ENCODE measurements at regions not wholly inside any gene's neighbourhood (a gene's known extent, or its start where the extent isn't known, plus 50 kb on each side); places are given as distances from the start of the nearest gene placed in this dataset.

DNA sequence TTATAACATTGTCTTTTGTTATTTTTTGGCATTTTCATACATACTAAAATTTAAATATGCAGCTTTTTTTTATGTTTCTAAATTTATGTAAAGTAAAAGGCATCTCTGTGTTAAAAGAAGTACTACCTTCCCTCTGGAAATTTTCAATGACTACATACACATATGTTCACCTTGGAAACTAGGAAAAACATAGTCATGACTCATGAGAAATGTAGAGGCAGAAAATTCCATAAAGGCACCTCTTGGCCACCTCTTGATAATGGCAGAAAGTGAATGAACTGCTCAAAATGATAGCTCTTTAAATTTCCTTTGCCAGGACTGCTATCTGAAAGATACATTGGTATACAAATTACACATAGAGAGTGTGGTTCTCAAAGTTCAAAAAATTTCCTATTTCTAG lies 889.1 kb upstream of the ZEB2 start:
- TF ChIP-seq, protein P1, sequence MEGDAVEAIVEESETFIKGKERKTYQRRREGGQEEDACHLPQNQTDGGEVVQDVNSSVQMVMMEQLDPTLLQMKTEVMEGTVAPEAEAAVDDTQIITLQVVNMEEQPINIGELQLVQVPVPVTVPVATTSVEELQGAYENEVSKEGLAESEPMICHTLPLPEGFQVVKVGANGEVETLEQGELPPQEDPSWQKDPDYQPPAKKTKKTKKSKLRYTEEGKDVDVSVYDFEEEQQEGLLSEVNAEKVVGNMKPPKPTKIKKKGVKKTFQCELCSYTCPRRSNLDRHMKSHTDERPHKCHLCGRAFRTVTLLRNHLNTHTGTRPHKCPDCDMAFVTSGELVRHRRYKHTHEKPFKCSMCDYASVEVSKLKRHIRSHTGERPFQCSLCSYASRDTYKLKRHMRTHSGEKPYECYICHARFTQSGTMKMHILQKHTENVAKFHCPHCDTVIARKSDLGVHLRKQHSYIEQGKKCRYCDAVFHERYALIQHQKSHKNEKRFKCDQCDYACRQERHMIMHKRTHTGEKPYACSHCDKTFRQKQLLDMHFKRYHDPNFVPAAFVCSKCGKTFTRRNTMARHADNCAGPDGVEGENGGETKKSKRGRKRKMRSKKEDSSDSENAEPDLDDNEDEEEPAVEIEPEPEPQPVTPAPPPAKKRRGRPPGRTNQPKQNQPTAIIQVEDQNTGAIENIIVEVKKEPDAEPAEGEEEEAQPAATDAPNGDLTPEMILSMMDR (conservative IDR thresholded peaks at IDR 0.05): no peak
- Histone ChIP-seq H3K14ac (ENCODE audit: insufficient read depth, low read length) (no peak overlapping the region), H3K9ac (ENCODE audit: extremely low read depth, insufficient read length, low read length) (no peak overlapping the region)

More for the DNA sequence above, 889.1 kb upstream of the ZEB2 start:
- Histone ChIP-seq H3K79me2 (ENCODE audit: insufficient read depth, low read length) (no peaks in the 10 kb centered on the region), H2BK12ac (ENCODE audit: insufficient read length, low read depth, low read length) (no peak overlapping the region), H3K23me2 (ENCODE audit: insufficient read length, low read depth, low read length, poor library complexity, severe bottlenecking) (no peaks in the 10 kb centered on the region), H3K23ac (ENCODE audit: insufficient read length, low read depth, low read length) (no peak overlapping the region), H2BK20ac (ENCODE audit: low read depth, low read length, poor library complexity, severe bottlenecking) (no peak overlapping the region), H3K4me1 (ENCODE audit: insufficient read depth, low read length) (no peaks in the 10 kb centered on the region), H3K79me1 (ENCODE audit: insufficient read depth, low read depth, low read length, poor library complexity, severe bottlenecking) (no peaks in the 10 kb centered on the region), H2AFZ (ENCODE audit: low read length) (no peak overlapping the region), H3K56ac (ENCODE audit: insufficient read length, low read depth, low read length) (no peak overlapping the region), H4K5ac (ENCODE audit: insufficient read length, low read depth, low read length) (no peak overlapping the region), H3K4ac (ENCODE audit: low read depth, low read length) (no peak overlapping the region), H3K4me2 (ENCODE audit: insufficient read depth, insufficient read length, low read length) (no peak overlapping the region), H2BK5ac (ENCODE audit: insufficient read length, low read length) (no peak overlapping the region), H4K91ac (ENCODE audit: insufficient read length, low read depth, low read length) (no peak overlapping the region), H3K27ac (ENCODE audit: insufficient read length, low read depth, low read length) (no peak overlapping the region), H2BK120ac (ENCODE audit: low read depth, low read length, poor library complexity, severe bottlenecking) (no peak overlapping the region), H2BK15ac (ENCODE audit: low read depth, low read length) (no peak overlapping the region), H4K8ac (replicated peaks; ENCODE audit: insufficient read length, low read depth, low read length) (no peak overlapping the region), H4K20me1 (ENCODE audit: control insufficient read depth, insufficient read depth, insufficient read length) (no peaks in the 10 kb centered on the region), H2AK5ac (ENCODE audit: insufficient read length, low read length) (no peak overlapping the region), H3K27me3 (ENCODE audit: insufficient read depth, low read length) (no peaks in the 10 kb centered on the region), H3K18ac (ENCODE audit: insufficient read length, low read depth, low read length) (no peak overlapping the region), H3T11ph (ENCODE audit: low read length) (no peak overlapping the region), H3K9me3 (ENCODE audit: control insufficient read depth, low read depth, low read length) (no peaks in the 10 kb centered on the region)
- no peaks in the 10 kb centered on the region for H3K9me3 Mint-ChIP-seq
- DNase-seq: no peak
- H3K36me3 Mint-ChIP-seq (ENCODE audit: insufficient read depth in 1 of 3, low read depth in 3 of 3): peaks cover 0 to 2% (median 0%) of the 10 kb centered on the region in 3 experiments; a peak in 1 of 7 replicates
- no peaks in the 10 kb centered on the region for H3K4me1 Mint-ChIP-seq
- H3K27ac Mint-ChIP-seq: no peak overlapping the region
- no peaks in the 10 kb centered on the region for H3K27me3 Mint-ChIP-seq (ENCODE audit: low read depth)
- no peak overlapping the region for H3K4me3 Mint-ChIP-seq
